ENCODE measurements at regions not wholly inside any gene's neighbourhood (a gene's known extent, or its start where the extent isn't known, plus 50 kb on each side); places are given as distances from the start of the nearest gene placed in this dataset.

- Mint-ChIP-seq H3K27ac (no peak overlapping the region), H3K36me3 (ENCODE audit: insufficient read depth in 1 of 3, low read depth in 3 of 3) (no peaks in the 10 kb centered on the region), H3K4me1 (no peaks in the 10 kb centered on the region), H3K4me3 (no peak overlapping the region), H3K27me3 (ENCODE audit: low read depth) (no peaks in the 10 kb centered on the region), H3K9me3 (no peaks in the 10 kb centered on the region; a peak in 1 of 5 replicates)
- H2AFZ ChIP-seq (ENCODE audit: low read length): no peak overlapping the region
- no peak overlapping the region for H2AK5ac ChIP-seq (ENCODE audit: insufficient read length, low read length)
- no peaks in the 10 kb centered on the region for H4K20me1 ChIP-seq (ENCODE audit: control insufficient read depth, insufficient read depth, insufficient read length)
- H3K79me1 ChIP-seq (ENCODE audit: insufficient read depth, low read depth, low read length, poor library complexity, severe bottlenecking): no peaks in the 10 kb centered on the region
- no peak overlapping the region for H3K4me2 ChIP-seq (ENCODE audit: insufficient read depth, insufficient read length, low read length)
- no peak overlapping the region for H2BK20ac ChIP-seq (ENCODE audit: low read depth, low read length, poor library complexity, severe bottlenecking)
- no peak overlapping the region for H4K8ac ChIP-seq (replicated peaks; ENCODE audit: insufficient read length, low read depth, low read length)
- no peaks in the 10 kb centered on the region for H3K27me3 ChIP-seq (ENCODE audit: insufficient read depth, low read length)
- H3K9me3 ChIP-seq (ENCODE audit: control insufficient read depth, low read depth, low read length): no peaks in the 10 kb centered on the region
- no peak overlapping the region for H2BK120ac ChIP-seq (ENCODE audit: low read depth, low read length, poor library complexity, severe bottlenecking)
- no peak overlapping the region for H3K23ac ChIP-seq (ENCODE audit: insufficient read length, low read depth, low read length)
- no peak overlapping the region for H3T11ph ChIP-seq (ENCODE audit: low read length)
- no peak overlapping the region for H3K56ac ChIP-seq (ENCODE audit: insufficient read length, low read depth, low read length)
- H4K91ac ChIP-seq (ENCODE audit: insufficient read length, low read depth, low read length): no peak overlapping the region
- H4K5ac ChIP-seq (ENCODE audit: insufficient read length, low read depth, low read length): no peak overlapping the region
- no peak overlapping the region for H3K27ac ChIP-seq (ENCODE audit: insufficient read length, low read depth, low read length)
- no peaks in the 10 kb centered on the region for H3K4me1 ChIP-seq (ENCODE audit: insufficient read depth, low read length)
- WGBS (ENCODE audit: extremely low coverage, insufficient read length, low lambda C conversion rate): no CpG with 5 or more reads among the region's 2 CpGs
- no peak for TF ChIP-seq CTCF (conservative IDR thresholded peaks at IDR 0.05)
- DNase-seq: no peak
- H2BK15ac ChIP-seq (ENCODE audit: low read depth, low read length): no peak overlapping the region
- no peak overlapping the region for H2BK12ac ChIP-seq (ENCODE audit: insufficient read length, low read depth, low read length)
- no peak overlapping the region for H2BK5ac ChIP-seq (ENCODE audit: insufficient read length, low read length)
- H3K9ac ChIP-seq (ENCODE audit: extremely low read depth, insufficient read length, low read length): no peak overlapping the region
- H3K23me2 ChIP-seq (ENCODE audit: insufficient read length, low read depth, low read length, poor library complexity, severe bottlenecking): no peaks in the 10 kb centered on the region
- no peak overlapping the region for H3K14ac ChIP-seq (ENCODE audit: insufficient read depth, low read length)
- no peaks in the 10 kb centered on the region for H3K79me2 ChIP-seq (ENCODE audit: insufficient read depth, low read length)
- H3K4ac ChIP-seq (ENCODE audit: low read depth, low read length): no peak overlapping the region
- H3K18ac ChIP-seq (ENCODE audit: insufficient read length, low read depth, low read length): no peak overlapping the region
Observed at GRCh38 chr6:8731874-8732273, 296.5 kb upstream of the SLC35B3 start.

All from H9 (cell line).